Stimulated activated CD4-positive, alpha-beta T cell treated with anti-CD3 and anti-CD28 coated beads, Interleukin-4, amount 100 ng/mL, for 4 hours (primary cell): ENCODE measurements at regions not wholly inside any gene's neighbourhood (a gene's known extent, or its start where the extent isn't known, plus 50 kb on each side); places are given as distances from the start of the nearest gene placed in this dataset.

Source experiments
- DNase-seq, 2 experiments: peaks; one replicate each; pipeline ENCODE4 v3.0.0-alpha.2; 2020

- DNase-seq, result no peak
Measured at GRCh38 chr22:48567213-48567975, 1260.3 kb downstream of the BRD1 start.

DNA sequence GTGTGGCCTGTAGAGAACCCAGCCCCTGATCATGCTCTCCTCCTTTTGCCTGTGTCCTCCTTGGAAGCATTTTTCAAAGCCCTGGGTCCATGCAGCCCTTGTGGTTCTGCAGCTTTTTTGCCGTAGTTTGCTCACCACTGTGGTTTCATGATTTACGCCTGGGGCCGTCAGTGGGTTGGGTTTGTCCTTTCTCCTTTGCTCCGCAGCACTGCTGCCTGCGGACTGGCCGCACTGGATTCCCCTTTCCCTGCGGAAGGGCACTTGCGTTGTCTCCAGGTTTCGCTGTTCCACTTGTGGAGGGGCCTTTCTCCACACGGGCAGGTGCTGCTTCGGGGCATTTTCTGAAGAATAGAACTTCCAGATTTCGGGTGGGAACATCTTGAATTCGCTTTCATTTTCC is 1260.9 kb downstream of the BRD1 start:
- no peak for DNase-seq

- no peak for DNase-seq
Measured at GRCh38 chr22:48565901-48566501, 1261.7 kb downstream of the BRD1 start.

DNA sequence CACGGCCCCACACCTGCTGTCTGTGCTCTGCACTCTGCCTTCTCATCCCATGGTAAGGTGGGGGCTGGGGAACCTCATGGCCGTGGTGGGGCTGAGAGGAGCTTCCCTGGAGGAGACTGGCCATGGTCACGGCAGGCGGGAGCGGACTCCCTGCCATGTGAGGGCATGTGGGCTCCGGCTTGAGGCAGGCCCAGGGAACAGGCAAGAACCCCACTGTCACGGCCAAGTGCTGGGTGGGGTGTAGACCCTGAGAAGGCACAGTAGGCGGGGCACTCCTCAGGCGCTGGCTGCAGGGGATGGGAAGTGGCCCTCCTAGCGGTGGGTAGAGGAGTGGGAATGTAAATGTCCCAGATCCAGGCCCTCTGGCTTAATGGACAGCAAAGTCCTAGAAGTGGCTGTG is 1262.7 kb downstream of the BRD1 start:
- no peak for DNase-seq

DNA sequence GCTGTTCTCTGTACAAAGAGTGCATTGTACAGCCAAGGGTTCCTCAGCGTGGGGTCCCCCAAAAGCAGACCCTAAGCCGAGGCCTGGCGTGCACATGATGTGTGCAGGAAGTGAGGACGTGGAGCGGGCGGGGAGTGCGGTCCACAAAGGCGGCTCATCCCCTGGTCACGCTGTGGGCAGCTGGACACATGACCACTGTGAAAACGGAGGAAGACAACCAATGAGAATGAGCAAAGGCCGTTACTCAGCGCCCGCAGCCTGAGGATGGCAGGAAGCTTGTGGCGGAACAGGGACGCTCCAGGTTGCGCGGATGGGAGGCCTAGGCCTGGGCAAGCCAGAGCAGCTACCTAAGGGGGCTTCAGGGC is 1263.7 kb downstream of the BRD1 start:
- no peak for DNase-seq

GRCh38 chr22:48563118-48563965 is 1264.3 kb downstream of the BRD1 start:
- no peak for DNase-seq

- DNase-seq, result no peak
Measured at GRCh38 chr22:48561676-48562075, 1266.0 kb downstream of the BRD1 start.

- DNase-seq, result no peak
Measured at GRCh38 chr22:48560836-48561235, 1266.8 kb downstream of the BRD1 start.

- DNase-seq, result no peak
Measured at GRCh38 chr22:48560389-48560751, 1267.3 kb downstream of the BRD1 start.

- DNase-seq, result no peak
Measured at GRCh38 chr22:48559647-48560388, 1267.9 kb downstream of the BRD1 start.

DNA sequence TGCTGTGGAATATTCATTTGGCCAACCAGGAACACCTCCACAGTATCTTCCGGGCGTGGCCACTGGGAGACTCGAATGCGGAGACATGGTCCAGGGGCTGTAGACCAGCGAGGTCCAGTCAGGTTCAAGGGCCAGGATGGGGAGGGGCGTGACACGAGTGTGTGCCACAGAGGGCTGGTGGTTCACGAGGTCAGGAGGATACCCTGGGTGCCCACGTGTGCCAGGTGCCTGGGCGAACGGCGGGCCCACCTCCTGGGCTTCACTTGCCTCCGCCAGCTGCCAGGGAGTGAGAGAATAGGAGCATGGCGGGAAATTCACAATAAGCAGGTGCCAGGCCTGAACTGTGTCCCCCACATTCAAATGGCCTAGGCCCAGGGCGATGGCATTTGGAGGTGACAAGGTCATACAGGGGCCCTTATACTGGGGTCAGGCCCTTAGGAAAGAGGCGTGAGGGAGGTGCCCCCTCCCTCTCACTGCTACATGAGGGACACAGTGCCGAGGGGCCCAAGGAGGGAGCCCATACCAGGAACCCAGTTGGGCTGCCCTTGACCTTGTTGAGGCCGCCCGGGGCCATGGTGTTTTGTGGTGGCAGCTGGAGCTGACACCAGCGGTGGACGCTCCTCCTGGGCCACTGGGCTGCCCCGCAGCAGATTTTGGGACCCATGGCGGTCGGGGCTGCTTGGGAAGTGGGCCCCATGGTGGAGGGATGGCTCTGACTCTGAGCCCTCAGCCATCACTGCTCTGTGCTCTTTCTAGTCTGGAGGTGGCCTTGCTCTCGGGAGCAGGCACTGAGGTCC is 1268.9 kb downstream of the BRD1 start:
- DNase-seq, result no peak

GRCh38 chr22:48558016-48558415 is 1269.7 kb downstream of the BRD1 start:
- no peak for DNase-seq

DNA sequence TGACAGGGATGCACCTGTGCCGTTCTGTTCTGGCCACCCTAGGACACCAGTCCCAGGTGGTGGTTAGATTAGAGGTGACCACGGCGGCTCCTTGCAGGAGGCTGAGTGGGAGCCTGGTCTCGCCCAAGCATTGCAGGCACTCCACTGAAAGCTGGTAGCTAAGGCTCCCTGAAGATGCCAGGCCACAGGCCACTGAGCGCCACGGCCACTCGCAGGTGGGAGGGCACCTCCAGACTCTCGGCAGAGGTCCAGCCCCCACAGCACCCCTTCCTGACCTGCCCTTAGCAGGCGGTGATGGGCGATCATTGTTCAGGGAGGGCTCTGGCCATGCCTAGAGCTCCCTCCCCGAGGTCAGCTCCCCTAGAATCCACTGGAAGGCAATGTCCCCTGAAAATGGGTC is 1270.2 kb downstream of the BRD1 start:
- DNase-seq, result no peak

GRCh38 chr22:48556751-48557150 is 1270.9 kb downstream of the BRD1 start:
- no peak for DNase-seq

- DNase-seq, result no peak
Measured at GRCh38 chr22:48556222-48556621, 1271.5 kb downstream of the BRD1 start.

DNA sequence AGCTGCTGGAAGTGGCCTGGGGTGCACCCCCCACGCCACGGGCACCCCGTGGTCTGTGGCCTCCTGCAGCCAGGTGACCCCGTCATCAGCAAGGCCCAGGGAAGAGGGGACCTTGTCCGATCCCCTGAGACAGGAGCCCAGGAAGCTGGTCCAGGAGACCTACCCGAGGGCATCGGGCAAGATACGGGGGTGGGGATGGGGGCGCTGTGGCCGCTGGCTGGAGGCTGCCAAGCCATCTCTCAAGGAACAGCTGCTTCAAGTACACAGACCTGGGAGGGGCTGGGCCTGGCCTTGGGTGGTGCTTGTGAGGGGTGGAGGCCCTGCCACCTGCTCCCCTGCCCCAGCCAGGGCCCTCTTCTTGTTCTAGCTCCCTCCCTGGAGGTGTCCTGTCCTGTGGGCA is 1272.1 kb downstream of the BRD1 start:
- no peak for DNase-seq

DNA sequence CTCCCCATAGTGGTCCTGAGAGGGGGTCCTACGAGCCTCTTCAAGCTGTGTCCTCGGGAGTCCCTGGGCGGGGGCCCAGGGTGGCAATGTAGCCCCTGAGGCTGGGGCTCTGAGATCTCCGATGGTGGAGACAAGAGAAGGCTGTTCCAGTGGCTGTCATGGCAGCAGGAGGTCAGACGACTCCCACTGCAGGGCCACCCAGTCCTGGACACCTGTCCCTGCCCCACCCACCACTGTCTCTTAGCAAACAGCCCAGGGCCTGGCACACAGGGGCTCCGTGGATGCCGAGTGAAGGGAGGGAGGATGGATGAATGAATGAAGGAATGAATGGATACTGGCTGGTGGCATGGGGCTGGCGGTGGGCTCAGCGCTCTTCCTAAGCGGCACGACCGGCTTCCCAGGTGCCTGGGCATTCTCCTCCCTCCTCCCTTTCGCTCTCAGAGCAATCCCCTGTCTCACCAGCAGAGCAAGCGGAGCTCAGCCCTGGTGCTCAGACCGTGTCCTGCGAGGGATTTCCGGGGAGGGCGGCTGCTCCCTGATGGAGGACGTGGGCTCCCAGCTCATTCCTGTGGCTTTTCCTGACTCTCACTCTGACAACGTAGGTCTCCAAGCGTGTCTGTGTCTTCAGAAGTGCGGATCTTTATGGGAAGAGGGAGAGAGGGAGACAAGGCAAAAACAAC is 1272.6 kb downstream of the BRD1 start:
- DNase-seq, result no peak

DNA sequence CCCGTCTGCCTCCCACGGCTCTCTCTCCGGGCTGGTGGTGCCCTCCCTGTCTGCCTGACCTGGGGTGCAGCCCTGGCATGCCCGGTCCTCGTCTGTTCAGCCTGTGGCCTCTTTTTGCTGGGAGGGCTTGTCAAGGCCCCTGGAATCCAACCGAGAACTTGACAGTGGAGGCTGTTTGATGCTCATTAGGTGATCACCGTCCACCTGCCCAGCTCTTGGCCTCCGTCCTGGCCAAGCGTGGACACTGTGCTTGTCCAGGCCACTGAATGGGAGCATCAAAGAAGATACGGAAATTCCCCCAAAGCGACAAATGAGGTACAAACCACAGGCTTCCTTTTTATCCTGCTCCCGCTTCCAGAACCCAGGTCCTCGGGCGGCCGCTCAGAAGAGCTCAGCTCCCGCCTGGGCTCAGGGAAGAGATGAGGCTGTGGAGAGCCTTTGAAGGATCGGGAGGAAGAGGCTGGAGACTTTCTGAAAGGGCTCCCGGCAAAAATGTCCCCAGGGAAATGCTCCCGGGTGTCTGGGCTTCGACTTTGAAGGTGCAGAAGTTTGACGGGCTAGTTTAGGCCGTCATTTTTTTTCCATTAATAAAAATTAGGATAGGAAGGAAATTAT is 1273.9 kb downstream of the BRD1 start:
- DNase-seq, result no peak

DNA sequence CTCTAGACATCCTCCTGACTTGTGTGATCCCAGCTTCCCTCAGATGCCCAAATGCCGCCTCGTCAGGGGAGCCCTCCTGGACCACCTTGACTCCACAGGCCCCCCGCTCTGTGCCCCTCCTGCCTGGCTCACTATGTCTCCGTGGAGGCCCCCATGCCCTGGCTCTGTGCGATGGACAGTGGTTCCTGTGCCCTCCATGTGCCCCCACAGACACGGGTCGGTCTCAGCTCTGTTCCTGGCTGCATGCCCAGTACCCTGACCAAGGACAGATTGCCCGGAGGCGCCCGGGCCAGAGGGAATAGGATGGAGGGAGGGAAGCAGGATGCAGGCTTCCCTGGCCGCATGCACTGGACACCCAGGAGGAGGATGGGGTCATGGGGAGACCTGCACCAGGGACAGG is 1274.6 kb downstream of the BRD1 start:
- DNase-seq, result no peak

DNA sequence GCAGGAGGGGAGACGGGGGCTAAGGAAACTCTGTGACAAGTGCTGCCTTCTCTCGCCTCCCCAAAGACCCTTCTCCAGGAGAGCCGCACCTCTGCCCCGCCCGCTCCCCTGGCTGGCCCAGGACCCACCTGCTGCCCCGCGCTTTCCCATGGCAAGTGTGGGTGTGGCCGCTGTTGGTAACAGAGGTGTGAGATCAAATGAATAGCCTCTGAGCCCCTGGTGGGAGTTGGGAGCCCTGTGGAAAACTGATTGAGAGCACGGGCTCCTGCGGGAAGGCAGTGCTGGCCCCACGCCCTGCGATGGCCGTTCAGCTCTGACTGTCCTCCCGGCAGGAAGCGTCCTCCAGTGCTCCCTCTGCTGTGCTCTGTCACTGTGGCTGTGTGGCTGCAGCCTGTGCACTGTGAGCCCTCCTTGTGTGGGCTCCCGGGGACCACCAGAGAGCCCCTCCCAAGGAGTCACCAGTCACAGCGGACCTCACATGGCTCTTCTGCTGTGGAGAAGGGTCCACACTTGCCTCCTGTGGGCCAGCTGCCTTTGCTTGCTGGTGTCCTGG is 1275.9 kb downstream of the BRD1 start:
- no peak for DNase-seq

GRCh38 chr22:48551061-48551460 is 1276.6 kb downstream of the BRD1 start:
- DNase-seq, result no peak
